K562 (cell line): ENCODE measurements at regions not wholly inside any gene's neighbourhood (a gene's known extent, or its start where the extent isn't known, plus 50 kb on each side); places are given as distances from the start of the nearest gene placed in this dataset.

Experiments
- ATAC-seq: fragments of 200-7000 bp; cut with Tn5 transposase; 3 replicates; pipeline ENCODE4 v1.9.1; 2020; ENCODE audit warnings: moderate library complexity
- BruUV-seq: library from RNA; stranded (reverse); fragments of 400-500 nt; replicated peaks from 2 replicates; lab custom pipeline; 2021; lab: Mats Ljungman, UMichigan
- CTCF ChIA-PET: fragments of 300-600 bp; formaldehyde crosslinking; extraction: SDS; loops from one replicate; lab custom pipeline; 2021; ENCODE audit warnings: low intra/inter-chr PET ratio; lab: Yijun Ruan, JAX
- POLR2A ChIA-PET: fragments of 300-600, 350-650 bp; sonication (Branson Sonifier 250); formaldehyde crosslinking; extraction: SDS; loops from one replicate; lab custom pipeline; 2021; ENCODE audit warnings: antibody characterized with exemption, inconsistent platforms; lab: Yijun Ruan, JAX
- DNase-seq, 4 experiments: peaks; one replicate each; pipeline versions ENCODE4 v3.0.0 to v3.0.0-alpha.2; 2011 to 2018; ENCODE audit warnings: low spot score in 3 of 4, mixed read lengths in 3 of 4; ENCODE audit errors: extremely low read depth in 1 of 4
- FAIRE-seq: peaks from 2 replicates; lab custom pipeline; 2011; peaks lifted over from hg19 to GRCh38; lab: Jason Lieb, UNC
- H2AFZ ChIP-seq: 2 replicates; pipeline ENCODE4 v1.6.0; 2011; ENCODE audit warnings: low read depth, low read length, control low read depth, inconsistent platforms
- H3K27ac ChIP-seq: fragments of 200-600 bp; 3 replicates; pipeline ENCODE4 v1.8.0; 2011; ENCODE audit warnings: low read depth, mild to moderate bottlenecking, control low read depth, inconsistent platforms, low read length, moderate library complexity, mixed read lengths; ENCODE audit errors: extremely low read depth
- H3K27me3 ChIP-seq, 2 experiments: fragments of 300-600 bp in 1 of 2; 2 replicates in 1 of 2; 3 replicates in 1 of 2; pipeline versions ENCODE4 v1.6.0 to v1.8.0; 2011; ENCODE audit warnings: inconsistent platforms in 2 of 2, low read length in 2 of 2, mild to moderate bottlenecking in 1 of 2, mixed read lengths in 1 of 2, moderate library complexity in 1 of 2; ENCODE audit not compliant: control insufficient read depth in 2 of 2, insufficient read depth in 2 of 2
- H3K36me3 ChIP-seq: fragments of 300-600 bp; 3 replicates; pipeline ENCODE4 v1.8.0; 2011; ENCODE audit warnings: mild to moderate bottlenecking, low read length, inconsistent platforms; ENCODE audit not compliant: control insufficient read depth, insufficient read depth
- H3K4me1 ChIP-seq, 2 experiments: fragments of 200-600 bp in 1 of 2; replicated peaks in 1 of 2; 2 replicates in 1 of 2; 3 replicates in 1 of 2; pipeline versions ENCODE4 v1.5.1 to v1.8.0; 2011; ENCODE audit warnings: inconsistent platforms in 2 of 2, low read length in 2 of 2, mild to moderate bottlenecking in 1 of 2, mixed read lengths in 1 of 2, moderate library complexity in 1 of 2; ENCODE audit not compliant: control insufficient read depth in 2 of 2, insufficient read depth in 2 of 2
- H3K4me2 ChIP-seq: 2 replicates; pipeline ENCODE4 v1.6.1; 2011; ENCODE audit warnings: low read length, control low read depth, inconsistent platforms, mixed read lengths; ENCODE audit not compliant: insufficient read depth
- H3K4me3 ChIP-seq: fragments of 200-600 bp; sonication (generic), shearing (Covaris generic); 2 replicates; pipeline ENCODE4 v1.5.1; 2016; ENCODE audit warnings: control low read depth, inconsistent platforms
- H3K79me2 ChIP-seq: fragments of 200-600 bp; 3 replicates; pipeline ENCODE4 v1.8.0; 2011; ENCODE audit warnings: low read length, inconsistent platforms; ENCODE audit not compliant: control insufficient read depth, insufficient read depth
- H3K9ac ChIP-seq, 2 experiments: 2 replicates each; pipeline versions ENCODE4 v1.6.0 to v1.6.1; 2011; ENCODE audit warnings: low read depth in 2 of 2, low read length in 2 of 2, control low read depth in 1 of 2, inconsistent platforms in 1 of 2, mild to moderate bottlenecking in 1 of 2, mixed read lengths in 1 of 2; ENCODE audit not compliant: insufficient read depth in 1 of 2
- H3K9me1 ChIP-seq: one replicate; pipeline ENCODE4 v1.6.0; 2011; ENCODE audit warnings: inconsistent platforms, mild to moderate bottlenecking, low read length, moderate library complexity; ENCODE audit not compliant: control insufficient read depth, insufficient read depth
- H3K9me3 ChIP-seq: replicated peaks from 2 replicates; pipeline ENCODE4 v1.5.1; 2011; ENCODE audit warnings: low read depth, low read length, inconsistent platforms; ENCODE audit not compliant: control insufficient read depth, insufficient read depth
- H4K20me1 ChIP-seq: replicated peaks from 2 replicates; pipeline ENCODE4 v1.6.1; 2011; ENCODE audit warnings: low read length, inconsistent platforms, mixed read lengths; ENCODE audit not compliant: control insufficient read depth, insufficient read depth
- CLOCK ChIP-seq: fragments of 250-450 bp; sonication (Bioruptor Pico); IDR thresholded peaks from 2 replicates; pipeline ENCODE4 v1.4.0; 2020; ENCODE audit warnings: mild to moderate bottlenecking, moderate library complexity, borderline replicate concordance
- ETV5 ChIP-seq: sonication (generic); formaldehyde crosslinking; IDR thresholded peaks from 2 replicates; pipeline ENCODE4 v1.4.0; 2020; ENCODE audit warnings: low read depth, mild to moderate bottlenecking, missing genetic modification reagents
- FOXP4 ChIP-seq: sonication (generic); formaldehyde crosslinking; IDR thresholded peaks from 2 replicates; pipeline ENCODE4 v1.8.0; 2022; ENCODE audit warnings: mild to moderate bottlenecking, missing genetic modification reagents, borderline replicate concordance
- LCOR ChIP-seq: sonication (generic); formaldehyde crosslinking; IDR thresholded peaks from 2 replicates; pipeline ENCODE4 v1.8.0; 2022; ENCODE audit warnings: mild to moderate bottlenecking, missing genetic modification reagents
- MTA1 ChIP-seq: fragments of 450-650 bp; IDR thresholded peaks from 2 replicates; pipeline ENCODE4 v1.6.1; 2017; ENCODE audit warnings: borderline replicate concordance
- NFE2 ChIP-seq: IDR thresholded peaks from 2 replicates; pipeline ENCODE4 v1.6.1; 2014; ENCODE audit warnings: antibody characterized with exemption, low read depth
- PHB2 ChIP-seq: fragments of 450-650 bp; IDR thresholded peaks from 2 replicates; pipeline ENCODE4 v1.6.1; 2017; ENCODE audit warnings: low read depth
- POLR2B ChIP-seq: fragments of 450-650 bp; IDR thresholded peaks from 2 replicates; pipeline ENCODE4 v1.6.1; 2018; ENCODE audit warnings: low read depth; ENCODE audit not compliant: partially characterized antibody
- RFX7 ChIP-seq: fragments of 250-450 bp; sonication (Bioruptor Pico); IDR thresholded peaks from 2 replicates; pipeline ENCODE4 v1.5.1; 2021; ENCODE audit warnings: mild to moderate bottlenecking
- RUNX1 ChIP-seq: sonication (generic); IDR thresholded peaks from 2 replicates; pipeline ENCODE4 v1.6.1; 2016; ENCODE audit warnings: antibody characterized with exemption, low read depth
- SMAD2 ChIP-seq: fragments of 150-350 bp; IDR thresholded peaks from 2 replicates; pipeline ENCODE4 v1.6.1; 2014; ENCODE audit warnings: low read depth, mild to moderate bottlenecking, low read length
- WGBS: fragments of 100-300 bp; shearing (Covaris generic); methylation state at CpG from one replicate; pipeline ENCODE4 v1.1.6; 2016; ENCODE audit warnings: low coverage, mixed read lengths; ENCODE audit not compliant: insufficient coverage; ENCODE audit errors: missing lambda C conversion rate; 5-methylcytosine and 5-hydroxymethylcytosine counted together
- in situ Hi-C: fragments of 300-500 bp; cut with MboI; formaldehyde crosslinking; loops from 4 replicates; pipeline ENCODE4 v1.15.0; 2018; ENCODE audit warnings: inconsistent platforms, mixed read lengths
- intact Hi-C: fragments of 100-400 bp; cut with micrococcal nuclease; formaldehyde crosslinking; loops from 2 replicates; pipeline ENCODE4 v1.14.2; 2022

GRCh38 chr3:116591236-116591635 lies 118.3 kb upstream of the TUSC7 start:
- Histone ChIP-seq H3K4me2 (no peak overlapping the region), H3K9me1 (no peaks in the 10 kb centered on the region), H3K9ac (no peak overlapping the region)
- no TSS peak for BruUV-seq
- 0% methylated on average over 3 of the region's 3 CpGs for WGBS
- TF ChIP-seq ETV5 (CRISPR knock-in tag) (no peak), LCOR (CRISPR knock-in tag) (no peak), MTA1 (no peak), POLR2B (no peak), SMAD2 (no peak), RFX7 (CRISPR knock-in tag) (no peak), CLOCK (CRISPR knock-in tag) (no peak), NFE2 (no peak), RUNX1 (no peak), PHB2 (no peak), FOXP4 (CRISPR knock-in tag) (no peak)
- TF ChIP-seq, all 486 proteins: peak for 0
- H3K9me3 ChIP-seq: no peaks in the 10 kb centered on the region
- no peaks in the 10 kb centered on the region for H4K20me1 ChIP-seq
- in situ Hi-C loops (no loop called here), intact Hi-C loops (no loop called here)
- POLR2A ChIA-PET: no interaction called here
- H3K4me1 ChIP-seq: no peaks in the 10 kb centered on the region
- no peaks in the 10 kb centered on the region for H3K79me2 ChIP-seq
- no peaks in the 10 kb centered on the region for H3K27me3 ChIP-seq
- H2AFZ ChIP-seq: no peak overlapping the region
- H3K4me3 ChIP-seq: no peak overlapping the region
- CTCF ChIA-PET: no interaction called here
- FAIRE-seq: no peak
- H3K27ac ChIP-seq: no peak overlapping the region
- H3K36me3 ChIP-seq: no peaks in the 10 kb centered on the region
- ATAC-seq: no peak
- DNase-seq: no peak
